ENCODE measurements at regions not wholly inside any gene's neighbourhood (a gene's known extent, or its start where the extent isn't known, plus 50 kb on each side); places are given as distances from the start of the nearest gene placed in this dataset.

GRCh38 chr2:185306119-185306518 lies 432.5 kb upstream of the FSIP2 start:
- H3K9ac ChIP-seq (replicated peaks; ENCODE audit: extremely low read depth, insufficient read depth, low read length), result no peak overlapping the region
- ChIA-PET POLR2A (no interaction called here), CTCF (no interaction called here)
- no peak overlapping the region for H3K27ac ChIP-seq (ENCODE audit: insufficient read depth, low read depth, low read length)
- H3K4me2 ChIP-seq (ENCODE audit: insufficient read depth, low read length), result no peak overlapping the region
- dilution Hi-C loops (cut with MboI; ENCODE audit: extremely low pct_ligation_motif_present, low sequenced_read_pairs) (no loop called here), intact Hi-C loops (cut with micrococcal nuclease) (no loop called here)
- no peaks in the 10 kb centered on the region for H4K20me1 ChIP-seq (replicated peaks; ENCODE audit: control insufficient read depth, extremely low read depth, insufficient read depth, low read length)
- H2AFZ ChIP-seq (ENCODE audit: low read depth, low read length), result no peak overlapping the region
- TF ChIP-seq POLR2A (IDR thresholded peaks at IDR 0.05; ENCODE audit: low read depth, low read length) (no peak), GATA2 (IDR thresholded peaks at IDR 0.05; ENCODE audit: insufficient read depth, insufficient read length, low read depth, low read length) (no peak), JUN (IDR thresholded peaks at IDR 0.05; ENCODE audit: borderline replicate concordance, insufficient read depth, insufficient read length, low read depth) (no peak), FOS (IDR thresholded peaks at IDR 0.05; ENCODE audit: borderline replicate concordance, insufficient read depth, low read length) (no peak), MYC (IDR thresholded peaks at IDR 0.05; ENCODE audit: low read depth, low read length) (no peak), EZH2 (IDR thresholded peaks at IDR 0.05; ENCODE audit: borderline replicate concordance, low read depth, low read length, severe bottlenecking) (no peak), CTCF (IDR thresholded peaks at IDR 0.05; ENCODE audit: extremely low read depth in 1 of 2, insufficient read depth in 1 of 2, low read depth in 1 of 2, low read length in 2 of 2) (no peak), MAX (IDR thresholded peaks at IDR 0.05; ENCODE audit: insufficient read depth, insufficient read length) (no peak), POLR2AphosphoS5 (IDR thresholded peaks at IDR 0.05; ENCODE audit: insufficient read depth, low read depth, low read length) (no peak)
- H3K4me1 ChIP-seq (ENCODE audit: control insufficient read depth, extremely low read depth, insufficient read depth, low read length), result no peaks in the 10 kb centered on the region
- H3K4me3 ChIP-seq (replicated peaks in 1 of 3; ENCODE audit: insufficient read depth in 1 of 3, low read depth in 1 of 3, low read length in 3 of 3), result no peak overlapping the region
- no peaks in the 10 kb centered on the region for H3K36me3 ChIP-seq (ENCODE audit: control insufficient read depth in 2 of 2, extremely low read depth in 1 of 2, insufficient read depth in 2 of 2, low read length in 2 of 2)
- FAIRE-seq (no peak), DNase-seq (ENCODE audit: low read depth, low spot score) (no peak)
- no peaks in the 10 kb centered on the region for H3K9me3 ChIP-seq (replicated peaks; ENCODE audit: control insufficient read depth, insufficient read depth, low read length)
- no peaks in the 10 kb centered on the region for H3K27me3 ChIP-seq (ENCODE audit: control insufficient read depth in 2 of 2, insufficient read depth in 2 of 2, low read length in 2 of 2)
- H3K79me2 ChIP-seq (ENCODE audit: control insufficient read depth, insufficient read depth, low read length), result no peaks in the 10 kb centered on the region
- BruUV-seq (replicated peaks), result no TSS peak
- H3K9me1 ChIP-seq (replicated peaks; ENCODE audit: control insufficient read depth, extremely low read depth, insufficient read depth, low read length), result no peaks in the 10 kb centered on the region

Measured in endothelial cell of umbilical vein (primary cell).